Inflammatory macrophage treated with lipopolysaccharide for 1 hour (primary cell): ENCODE measurements at regions not wholly inside any gene's neighbourhood (a gene's known extent, or its start where the extent isn't known, plus 50 kb on each side); places are given as distances from the start of the nearest gene placed in this dataset.

ENCODE experiments used
- DNase-seq, 2 donors: peaks; one replicate each; pipeline ENCODE4 v3.0.0-alpha.2; 2020 to 2022

- DNase-seq = no peak
These were observed 286.9 kb upstream of the NFE2L3 start for GRCh38 chr7:25864943-25865751.

GRCh38 chr7:25868509-25868908 lies 283.5 kb upstream of the NFE2L3 start:
- no peak for DNase-seq

- no peak for DNase-seq
These were observed 281.4 kb upstream of the NFE2L3 start for GRCh38 chr7:25870574-25870973.

GRCh38 chr7:25876092-25876491 lies 275.9 kb upstream of the NFE2L3 start:
- DNase-seq = no peak

DNA sequence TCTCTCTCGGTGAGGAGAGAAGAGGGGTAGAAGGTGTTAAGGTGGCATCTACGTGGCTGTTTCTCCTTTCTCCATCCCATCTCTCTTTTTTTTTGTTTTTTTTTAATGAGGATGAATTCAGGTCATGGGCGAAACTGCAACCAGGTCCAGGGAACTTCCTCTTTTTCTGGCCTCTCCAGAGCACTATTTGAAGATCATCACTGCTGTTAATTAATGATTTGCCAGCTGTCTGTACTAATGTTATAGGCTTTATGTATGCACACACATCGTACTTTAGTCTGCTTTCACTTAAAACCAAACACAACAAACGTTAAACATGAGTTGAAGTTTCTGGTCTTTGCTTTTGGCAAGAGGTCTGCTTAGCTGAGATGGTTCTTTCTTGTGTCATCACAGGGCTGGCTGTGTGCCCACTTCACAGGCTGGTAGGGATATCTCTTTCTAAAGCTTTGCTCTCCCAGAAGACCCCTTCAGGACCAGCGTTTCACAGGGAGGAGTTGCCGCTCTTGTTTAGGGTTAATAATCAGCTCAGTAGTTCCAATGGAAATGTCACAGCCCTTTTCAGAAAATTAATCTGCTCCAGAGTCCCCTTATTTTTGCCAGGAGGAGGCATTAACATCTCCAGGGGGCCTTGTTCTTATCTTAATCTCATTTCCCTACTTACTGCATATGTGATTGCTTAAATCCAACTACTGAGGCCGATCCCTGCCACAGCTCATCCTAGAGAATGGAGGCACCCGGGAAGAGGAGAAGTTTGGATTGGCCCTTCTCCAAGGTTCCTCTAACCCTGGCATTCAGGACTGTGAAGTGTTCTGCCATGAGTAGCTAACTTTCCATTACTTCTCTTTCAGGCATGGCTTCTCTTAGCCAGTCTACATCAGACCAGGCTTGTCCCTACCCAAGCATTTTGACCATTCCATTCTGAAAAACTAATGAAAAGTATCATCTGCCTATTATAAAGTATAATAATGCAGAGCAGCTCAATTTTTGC lies 273.9 kb upstream of the NFE2L3 start:
- no peak for DNase-seq

GRCh38 chr7:25879799-25880198 lies 272.2 kb upstream of the NFE2L3 start:
- DNase-seq = no peak

DNA sequence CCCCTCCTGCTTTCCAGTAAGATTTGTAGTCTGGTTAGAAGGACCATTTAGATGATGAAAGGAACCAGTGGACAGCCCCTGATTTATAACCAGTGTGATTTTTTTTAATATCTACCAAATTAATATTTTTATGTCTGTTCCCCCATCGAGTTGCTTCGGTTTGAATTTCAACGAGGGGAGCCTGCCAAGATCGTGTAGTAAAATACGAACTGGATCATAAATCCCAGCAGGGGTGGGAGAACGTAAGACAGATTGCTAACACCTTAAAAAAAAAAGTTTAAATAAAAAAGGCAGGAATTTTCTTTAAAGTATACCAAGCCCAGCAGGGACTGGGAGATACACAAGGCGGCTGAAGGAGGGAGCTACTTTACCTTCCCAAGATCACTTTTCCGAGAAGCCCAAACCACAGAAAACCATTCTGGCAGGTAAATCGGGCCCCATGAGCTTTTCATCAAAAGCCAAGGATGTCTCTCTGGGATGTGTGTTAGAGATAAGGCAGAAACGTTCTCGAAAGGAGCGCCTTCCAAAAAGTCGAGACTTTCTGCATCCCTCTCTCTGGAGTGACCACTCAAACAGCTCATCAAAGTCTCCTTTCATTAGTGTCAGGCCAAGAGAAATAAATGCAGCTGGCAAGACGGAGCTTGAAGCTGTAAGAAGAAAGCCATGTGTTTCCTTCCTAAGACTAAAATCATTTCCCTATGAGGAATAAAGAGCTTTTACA lies 270.5 kb upstream of the NFE2L3 start:
- no peak for DNase-seq

DNA sequence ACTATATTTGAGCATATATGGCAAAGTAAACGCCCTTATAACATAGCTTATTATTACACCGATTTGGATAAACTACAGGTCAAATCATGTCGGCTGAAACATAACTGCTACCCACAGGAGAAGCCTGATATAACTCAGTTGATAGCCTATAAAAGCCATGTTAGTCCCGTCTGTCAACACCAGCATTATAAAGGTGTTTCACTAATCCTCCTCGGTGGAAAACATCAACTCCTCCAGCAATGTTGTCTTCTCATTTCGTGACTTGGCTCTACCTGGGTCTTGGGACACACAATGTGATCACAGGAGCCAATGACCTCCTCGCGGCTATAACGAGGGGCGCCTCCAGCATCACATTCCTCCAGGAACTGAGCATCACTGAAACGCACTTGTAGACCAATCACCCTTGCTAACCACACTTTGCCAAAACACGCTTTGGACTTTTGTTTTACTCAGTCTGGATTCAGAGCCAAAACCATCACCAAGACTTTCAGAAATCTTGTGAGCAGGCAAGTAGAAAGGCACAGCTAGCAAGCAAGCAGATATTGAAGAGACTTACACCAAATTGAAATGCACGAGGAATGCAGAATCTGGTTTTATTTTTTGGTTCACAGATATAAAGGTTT lies 269.7 kb upstream of the NFE2L3 start:
- DNase-seq = no peak

GRCh38 chr7:25884265-25884828 lies 267.7 kb upstream of the NFE2L3 start:
- no peak for DNase-seq

DNA sequence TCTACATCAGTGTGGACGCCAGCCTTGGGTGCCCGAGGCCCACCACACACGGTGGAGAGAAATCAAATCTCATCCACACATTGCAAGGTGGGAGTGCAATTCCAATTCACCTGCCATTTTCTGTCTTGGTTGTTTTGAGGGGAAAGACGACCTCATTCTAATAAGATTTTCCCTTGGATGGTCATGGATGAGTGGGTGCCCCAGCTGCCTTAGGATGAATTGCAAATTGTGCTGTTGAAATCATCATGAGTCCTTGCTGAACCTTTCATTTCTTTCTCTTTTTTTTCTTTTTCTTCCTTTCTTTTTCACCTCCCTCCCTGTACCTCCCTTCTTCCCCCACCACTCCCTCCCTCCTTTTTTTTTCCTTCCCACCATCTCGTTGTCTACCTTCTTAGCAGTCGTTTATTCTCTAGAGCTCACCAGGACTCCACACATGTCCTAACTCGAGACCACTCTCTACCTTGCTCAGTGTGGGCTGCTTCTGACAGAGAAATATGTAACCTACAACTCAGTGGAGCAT lies 266.9 kb upstream of the NFE2L3 start:
- DNase-seq = no peak

DNA sequence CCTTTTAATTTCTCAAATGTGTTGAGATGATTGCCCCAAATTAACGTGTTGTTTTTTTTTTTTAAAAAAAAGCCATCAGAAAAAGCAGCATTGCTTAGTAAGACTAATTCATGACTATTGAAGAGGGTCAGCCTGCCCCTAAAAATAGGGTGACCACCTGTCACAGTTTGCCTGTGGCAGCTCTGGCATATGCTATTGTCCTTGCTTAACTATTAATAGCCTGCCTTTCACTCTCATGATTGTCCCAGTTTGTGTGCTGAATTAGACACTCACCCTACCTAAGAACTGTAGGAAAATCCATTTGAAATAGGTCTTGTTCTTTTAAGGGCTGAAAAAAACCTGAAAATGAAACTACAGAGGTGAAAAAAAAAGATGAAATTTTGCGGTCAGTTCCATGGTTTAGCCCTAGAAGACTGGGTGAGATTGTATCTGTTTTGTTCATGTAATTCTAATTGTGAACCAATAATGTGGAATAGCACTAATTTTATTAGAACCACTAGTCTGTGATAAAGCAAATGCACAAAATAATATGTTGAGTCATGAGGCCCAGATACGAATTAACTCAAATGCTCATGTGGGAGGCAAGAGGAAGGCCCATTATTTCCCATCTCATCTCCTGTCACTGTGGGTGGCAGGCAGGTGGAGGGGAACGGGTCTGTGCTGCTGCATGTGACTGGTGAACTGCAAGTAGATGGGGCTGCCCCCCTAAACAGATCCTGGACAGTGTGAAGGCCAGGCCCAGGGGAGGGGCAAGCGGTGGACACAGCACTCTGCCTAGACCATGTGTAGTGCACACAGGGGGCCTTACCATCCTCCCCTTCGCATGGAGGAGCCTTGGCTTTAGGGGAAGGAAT lies 265.4 kb upstream of the NFE2L3 start:
- DNase-seq = no peak

DNA sequence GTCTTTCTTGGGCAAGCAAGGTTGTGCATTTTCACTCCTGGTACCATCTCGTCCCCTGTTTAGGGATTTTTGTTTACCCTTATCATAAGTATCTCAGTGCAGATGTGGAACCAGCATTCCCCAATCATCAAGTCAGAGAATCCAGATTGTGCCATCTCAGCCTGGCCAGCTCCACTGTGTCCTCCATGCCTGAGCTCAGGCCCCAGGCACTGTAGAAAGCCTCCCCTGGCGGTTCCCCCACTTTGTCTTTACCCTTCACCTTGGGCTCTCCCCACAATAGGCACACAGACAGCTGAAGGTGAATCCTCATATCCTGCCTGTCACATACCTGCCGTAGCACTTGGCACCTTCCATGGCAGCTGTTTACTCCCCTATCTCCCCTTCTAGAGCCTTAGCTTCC lies 264.7 kb upstream of the NFE2L3 start:
- no peak for DNase-seq

GRCh38 chr7:25887795-25888559 lies 264.0 kb upstream of the NFE2L3 start:
- DNase-seq = no peak

DNA sequence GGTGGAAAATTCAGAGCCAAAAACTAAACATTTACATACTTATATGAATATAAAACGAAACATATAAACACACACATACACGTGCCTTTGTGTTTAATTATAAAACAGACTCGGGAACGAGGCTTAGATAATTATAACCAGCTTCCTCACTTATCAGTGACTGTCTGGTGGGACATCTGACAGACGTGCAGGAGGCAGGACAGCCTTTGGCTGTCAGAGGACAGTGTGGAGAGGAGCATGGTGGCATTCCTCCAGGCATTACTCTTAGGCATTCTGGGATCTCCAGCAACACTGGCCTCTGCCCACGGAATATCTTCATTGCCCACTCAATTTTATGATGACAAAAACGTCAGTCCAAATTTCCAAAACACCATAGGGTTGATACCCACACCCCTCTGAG lies 262.2 kb upstream of the NFE2L3 start:
- DNase-seq = no peak

DNA sequence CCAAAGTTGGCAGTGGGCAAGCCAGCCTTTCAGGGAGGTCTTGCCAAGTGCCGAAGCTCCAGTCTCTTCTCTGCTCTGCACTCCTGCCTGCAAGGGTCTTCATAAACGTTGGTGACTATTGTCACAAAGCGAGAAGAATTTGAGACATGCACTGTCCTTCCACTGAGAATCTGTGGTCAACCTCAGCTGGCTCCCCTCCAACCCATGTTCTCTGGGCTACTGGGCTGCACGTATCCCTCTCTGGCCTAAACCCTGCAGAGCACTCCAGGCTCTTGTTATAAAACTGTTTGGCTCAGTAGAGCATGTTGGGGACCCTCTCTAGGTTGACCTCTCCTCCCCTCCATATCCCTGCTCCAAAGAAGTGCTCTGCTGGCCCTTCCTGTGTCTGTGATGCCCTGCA lies 260.4 kb upstream of the NFE2L3 start:
- no peak for DNase-seq

GRCh38 chr7:25893436-25893835 lies 258.6 kb upstream of the NFE2L3 start:
- DNase-seq = no peak

DNA sequence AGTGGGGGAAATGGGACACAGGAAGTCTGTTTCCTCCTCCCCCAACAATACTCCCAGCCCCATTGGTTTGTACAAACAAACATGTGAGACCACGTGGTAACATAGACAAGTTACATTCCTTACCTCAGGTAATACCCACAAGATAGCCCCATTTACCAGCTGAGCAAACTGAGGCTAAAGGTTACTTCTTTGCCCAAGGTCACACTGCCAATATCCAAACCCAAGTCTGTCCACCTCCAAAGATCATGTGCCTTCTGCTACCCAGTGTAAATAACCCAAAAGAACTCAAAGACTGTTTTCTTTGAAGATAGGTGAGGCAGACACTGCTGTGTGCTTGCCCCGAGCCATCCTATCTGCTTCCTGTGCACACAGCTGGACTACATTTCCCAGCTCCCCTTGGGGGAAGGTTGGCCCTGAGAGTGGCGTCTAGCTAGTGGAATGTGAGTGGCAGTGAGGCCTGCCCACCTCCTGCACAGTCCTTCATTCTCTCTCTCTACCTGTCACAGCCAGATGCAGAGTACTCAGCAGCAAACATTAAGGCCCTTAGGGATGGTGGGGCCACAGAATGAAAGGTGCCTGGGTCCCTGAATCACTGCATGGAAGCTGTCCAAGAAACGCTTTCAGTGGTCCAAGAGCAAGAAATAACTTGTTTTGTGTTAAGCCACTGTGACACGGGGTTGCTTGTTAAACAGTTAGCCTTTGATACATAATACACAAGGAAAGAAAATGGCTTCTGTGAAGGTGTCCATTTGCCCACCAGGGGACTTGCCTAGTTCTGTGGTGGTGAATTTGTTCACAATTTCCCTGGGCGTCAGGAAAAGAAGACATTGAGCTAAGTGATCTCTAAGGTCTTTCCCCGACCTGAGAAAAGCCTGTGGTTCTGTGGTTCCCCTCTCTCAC lies 257.7 kb upstream of the NFE2L3 start:
- peak in 1 of 2 donors; percentile 10 for DNase-seq

- peak; percentile 74 to 83 for DNase-seq
These were observed 256.9 kb upstream of the NFE2L3 start for GRCh38 chr7:25894902-25895791.
